Body of pancreas (tissue), 4 donors: ENCODE measurements at regions not wholly inside any gene's neighbourhood (a gene's known extent, or its start where the extent isn't known, plus 50 kb on each side); places are given as distances from the start of the nearest gene placed in this dataset.

Source experiments
- ATAC-seq: fragments of 150-250 bp; one replicate; pipeline ENCODE4 v1.9.1; 2016
- DNase-seq, 4 donors: peaks; one replicate each; pipeline ENCODE4 v3.0.0-alpha.2; 2019
- H3K27ac ChIP-seq, 4 donors: fragments of 200-600 bp; sonication (generic); 1 replicate in 3 of 4; 2 replicates in 1 of 4; pipeline versions ENCODE4 v1.5.1 to v1.6.1; 2016 to 2019; ENCODE audit warnings: mild to moderate bottlenecking in 1 of 4, mixed read lengths in 1 of 4, moderate library complexity in 1 of 4
- H3K27me3 ChIP-seq, 2 donors: fragments of 200-600 bp; sonication (generic); one replicate each; pipeline ENCODE4 v1.6.0; 2016; ENCODE audit warnings: mild to moderate bottlenecking in 1 of 2
- H3K36me3 ChIP-seq, 2 donors: fragments of 200-600 bp; sonication (generic); replicated peaks in 1 of 2; 2 replicates each; pipeline ENCODE4 v1.5.1; 2016; ENCODE audit warnings: low read depth in 2 of 2; ENCODE audit not compliant: insufficient read depth in 1 of 2
- H3K4me1 ChIP-seq: fragments of 200-600 bp; sonication (generic); one replicate; pipeline ENCODE4 v1.6.0; 2016
- H3K4me3 ChIP-seq, 2 donors: fragments of 200-600 bp; sonication (generic); 1 replicate in 1 of 2; 2 replicates in 1 of 2; pipeline ENCODE4 v1.5.1; 2016 to 2019
- H3K9me3 ChIP-seq, 3 donors: fragments of 200-600 bp; sonication (generic); 1 replicate in 2 of 3; 2 replicates in 1 of 3; pipeline ENCODE4 v1.5.1; 2016
- CTCF ChIP-seq, 7 experiments: fragments of 450-650 bp in 4 of 7; fragments of 200-600 bp in 3 of 7; sonication (generic) in 3 of 7; IDR thresholded peaks; one replicate each; pipeline ENCODE4 v1.5.1; 2016 to 2019; ENCODE audit warnings: antibody characterized with exemption in 7 of 7
- POLR2A ChIP-seq, 3 donors: fragments of 450-650 bp; IDR thresholded peaks; one replicate each; pipeline ENCODE4 v1.6.1; 2016; ENCODE audit warnings: antibody characterized with exemption in 3 of 3, mild to moderate bottlenecking in 2 of 3
- WGBS, 2 donors: methylation state at CpG; one replicate each; pipeline ENCODE4 v1.1.5; 2017; 5-methylcytosine and 5-hydroxymethylcytosine counted together
- intact Hi-C: fragments of 100-400 bp; cut with DNase I; formaldehyde crosslinking; loops from one replicate; pipeline ENCODE4 v1.15.1; 2023

GRCh38 chr18:44241020-44241419, 439.7 kb upstream of the SETBP1 start:
- no peak overlapping the region for H3K27ac ChIP-seq
- H3K27me3 ChIP-seq = no peaks in the 10 kb centered on the region
- TF ChIP-seq CTCF (IDR thresholded peaks at IDR 0.05) (no peak), POLR2A (IDR thresholded peaks at IDR 0.05) (no peak)
- no peaks in the 10 kb centered on the region for H3K4me1 ChIP-seq
- intact Hi-C loops = no loop called here
- no peak for ATAC-seq
- no peak overlapping the region for H3K4me3 ChIP-seq
- H3K9me3 ChIP-seq = no peaks in the 10 kb centered on the region
- 81 to 83% methylated on average over 5 of the region's 5 CpGs for WGBS, 2 donors
- H3K36me3 ChIP-seq = no peaks in the 10 kb centered on the region
- DNase-seq = no peak

- ATAC-seq (no peak), DNase-seq (no peak)
- no peak overlapping the region for H3K4me3 ChIP-seq
- H3K9me3 ChIP-seq = no peaks in the 10 kb centered on the region
- intact Hi-C loops = no loop called here
- no peaks in the 10 kb centered on the region for H3K4me1 ChIP-seq
- TF ChIP-seq POLR2A (IDR thresholded peaks at IDR 0.05) = no peak
- TF ChIP-seq CTCF (IDR thresholded peaks at IDR 0.05) = no peak
- H3K27me3 ChIP-seq = no peaks in the 10 kb centered on the region
- 80 to 85% methylated on average over 3 of the region's 3 CpGs for WGBS, 2 donors
- no peaks in the 10 kb centered on the region for H3K36me3 ChIP-seq
- H3K27ac ChIP-seq = no peak overlapping the region
These were observed 435.7 kb upstream of the SETBP1 start for GRCh38 chr18:44245019-44245418.

DNA sequence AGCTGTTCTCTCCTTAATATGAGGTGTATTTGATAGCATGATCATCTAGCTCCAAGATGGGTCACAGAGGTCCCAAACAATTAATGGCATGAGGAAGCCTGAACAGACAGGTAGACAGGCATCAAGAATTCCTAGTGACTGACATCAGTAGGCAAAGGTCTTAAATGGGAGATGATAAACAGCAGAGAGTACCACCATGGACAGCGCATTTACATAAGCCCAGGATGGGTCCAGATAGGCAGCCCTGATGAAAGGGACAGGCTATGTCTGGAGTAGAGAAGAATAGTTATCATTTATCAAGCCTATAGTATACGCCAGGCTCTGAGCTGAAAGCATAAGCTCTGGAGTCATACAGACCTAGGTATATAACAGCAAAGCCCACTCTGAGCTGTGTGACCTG, 434.7 kb upstream of the SETBP1 start:
- intact Hi-C loops = no loop called here

GRCh38 chr18:44258086-44258485, 422.6 kb upstream of the SETBP1 start:
- no peak overlapping the region for H3K4me3 ChIP-seq
- H3K4me1 ChIP-seq = no peaks in the 10 kb centered on the region
- H3K36me3 ChIP-seq = no peaks in the 10 kb centered on the region
- intact Hi-C loops = no loop called here
- ATAC-seq = no peak
- H3K9me3 ChIP-seq = no peaks in the 10 kb centered on the region
- H3K27ac ChIP-seq = no peak overlapping the region
- DNase-seq = no peak
- no peaks in the 10 kb centered on the region for H3K27me3 ChIP-seq
- TF ChIP-seq CTCF (IDR thresholded peaks at IDR 0.05) = no peak
- TF ChIP-seq POLR2A (IDR thresholded peaks at IDR 0.05) = no peak

More for the DNA sequence above, 434.7 kb upstream of the SETBP1 start:
- Histone ChIP-seq H3K27ac (no peak overlapping the region), H3K27me3 (no peaks in the 10 kb centered on the region), H3K9me3 (no peaks in the 10 kb centered on the region), H3K4me1 (no peaks in the 10 kb centered on the region), H3K4me3 (no peak overlapping the region), H3K36me3 (no peaks in the 10 kb centered on the region)
- WGBS, 2 donors = 79 to 90% methylated on average over 2 of the region's 2 CpGs
- no peak for ATAC-seq
- DNase-seq = no peak
- no peak for TF ChIP-seq CTCF (IDR thresholded peaks at IDR 0.05)
- TF ChIP-seq POLR2A (IDR thresholded peaks at IDR 0.05) = no peak

DNA sequence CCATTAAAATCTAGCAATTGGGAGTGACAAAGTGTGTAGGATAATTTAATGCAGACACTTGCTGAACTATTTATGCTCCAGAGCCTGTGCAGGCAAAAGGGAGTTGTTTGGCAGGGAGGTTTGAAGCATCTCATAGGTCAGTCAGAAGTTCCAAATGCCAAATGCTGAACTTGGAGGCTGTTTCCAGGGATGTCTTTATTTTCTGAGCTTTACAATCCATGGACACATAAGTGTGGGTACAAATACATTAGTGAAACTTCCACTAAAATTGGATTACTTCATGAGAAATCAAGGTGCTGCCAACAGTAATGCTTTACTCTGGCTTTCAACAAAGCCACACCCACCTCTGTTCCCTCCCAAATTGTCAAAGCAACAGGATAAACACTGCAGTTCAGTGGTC, 422.1 kb upstream of the SETBP1 start:
- H3K36me3 ChIP-seq = no peaks in the 10 kb centered on the region
- no peak overlapping the region for H3K27ac ChIP-seq
- no peaks in the 10 kb centered on the region for H3K4me1 ChIP-seq
- H3K27me3 ChIP-seq = no peaks in the 10 kb centered on the region
- intact Hi-C loops = no loop called here
- ATAC-seq = no peak
- DNase-seq = no peak
- TF ChIP-seq CTCF (IDR thresholded peaks at IDR 0.05) = no peak
- no peak for TF ChIP-seq POLR2A (IDR thresholded peaks at IDR 0.05)
- H3K9me3 ChIP-seq = no peaks in the 10 kb centered on the region
- no peak overlapping the region for H3K4me3 ChIP-seq
